H9 (cell line): ENCODE measurements at regions not wholly inside any gene's neighbourhood (a gene's known extent, or its start where the extent isn't known, plus 50 kb on each side); places are given as distances from the start of the nearest gene placed in this dataset.

Source experiments
- DNase-seq: peaks from one replicate; pipeline ENCODE4 v3.0.0-alpha.2; 2017
- H2AFZ ChIP-seq: one replicate; pipeline ENCODE4 v1.6.1; 2013; ENCODE audit warnings: mild to moderate bottlenecking, low read length, control low read depth, moderate library complexity
- H2AK5ac ChIP-seq: 2 replicates; pipeline ENCODE4 v1.6.1; 2013; ENCODE audit warnings: low read length, control low read depth, mixed read lengths; ENCODE audit not compliant: insufficient read length
- H2BK120ac ChIP-seq: one replicate; pipeline ENCODE4 v1.6.1; 2013; ENCODE audit warnings: low read depth, mild to moderate bottlenecking, low read length, control low read depth, inconsistent platforms; ENCODE audit not compliant: poor library complexity, severe bottlenecking
- H2BK12ac ChIP-seq: 2 replicates; pipeline ENCODE4 v1.6.1; 2013; ENCODE audit warnings: low read length, control low read depth, mixed read lengths, low read depth; ENCODE audit not compliant: insufficient read length
- H2BK15ac ChIP-seq: 2 replicates; pipeline ENCODE4 v1.6.1; 2013; ENCODE audit warnings: low read depth, low read length, control low read depth
- H2BK20ac ChIP-seq: one replicate; pipeline ENCODE4 v1.6.1; 2013; ENCODE audit warnings: low read depth, mild to moderate bottlenecking, low read length, control low read depth, inconsistent platforms; ENCODE audit not compliant: poor library complexity, severe bottlenecking
- H2BK5ac ChIP-seq: 2 replicates; pipeline ENCODE4 v1.6.1; 2013; ENCODE audit warnings: low read length, control low read depth, mixed read lengths; ENCODE audit not compliant: insufficient read length
- H3K14ac ChIP-seq: 2 replicates; pipeline ENCODE4 v1.6.1; 2013; ENCODE audit warnings: low read length, control low read depth; ENCODE audit not compliant: insufficient read depth
- H3K18ac ChIP-seq: 2 replicates; pipeline ENCODE4 v1.6.1; 2013; ENCODE audit warnings: low read depth, mild to moderate bottlenecking, mixed read lengths, low read length, control low read depth; ENCODE audit not compliant: insufficient read length
- H3K23ac ChIP-seq: 2 replicates; pipeline ENCODE4 v1.6.1; 2013; ENCODE audit warnings: low read length, control low read depth, mixed read lengths, low read depth; ENCODE audit not compliant: insufficient read length
- H3K23me2 ChIP-seq: 2 replicates; pipeline ENCODE4 v1.6.1; 2013; ENCODE audit warnings: low read depth, mild to moderate bottlenecking, mixed read lengths, low read length, control low read depth; ENCODE audit not compliant: insufficient read length, poor library complexity, severe bottlenecking
- H3K27ac ChIP-seq: 2 replicates; pipeline ENCODE4 v1.5.1; 2013; ENCODE audit warnings: low read length, control low read depth, mixed read lengths, low read depth; ENCODE audit not compliant: insufficient read length
- H3K27me3 ChIP-seq: 2 replicates; pipeline ENCODE4 v1.6.1; 2013; ENCODE audit warnings: low read length, control low read depth, inconsistent platforms; ENCODE audit not compliant: insufficient read depth
- H3K4ac ChIP-seq: 2 replicates; pipeline ENCODE4 v1.6.1; 2013; ENCODE audit warnings: low read depth, mild to moderate bottlenecking, control low read depth, inconsistent platforms, low read length, moderate library complexity
- H3K4me1 ChIP-seq: 2 replicates; pipeline ENCODE4 v1.6.1; 2013; ENCODE audit warnings: low read length, control low read depth, inconsistent platforms; ENCODE audit not compliant: insufficient read depth
- H3K4me2 ChIP-seq: 2 replicates; pipeline ENCODE4 v1.6.1; 2013; ENCODE audit warnings: low read length, control low read depth, mixed read lengths; ENCODE audit not compliant: insufficient read length, insufficient read depth
- H3K56ac ChIP-seq: 2 replicates; pipeline ENCODE4 v1.6.1; 2013; ENCODE audit warnings: low read depth, mild to moderate bottlenecking, mixed read lengths, low read length, control low read depth; ENCODE audit not compliant: insufficient read length
- H3K79me1 ChIP-seq: 2 replicates; pipeline ENCODE4 v1.6.1; 2013; ENCODE audit warnings: low read depth, mild to moderate bottlenecking, moderate library complexity, low read length, control low read depth, inconsistent platforms; ENCODE audit not compliant: insufficient read depth, poor library complexity, severe bottlenecking
- H3K79me2 ChIP-seq: 2 replicates; pipeline ENCODE4 v1.6.1; 2013; ENCODE audit warnings: low read length, control low read depth, inconsistent platforms; ENCODE audit not compliant: insufficient read depth
- H3K9ac ChIP-seq: 2 replicates; pipeline ENCODE4 v1.6.1; 2013; ENCODE audit warnings: low read length, control low read depth, mixed read lengths; ENCODE audit not compliant: insufficient read length; ENCODE audit errors: extremely low read depth
- H3K9me3 ChIP-seq: one replicate; pipeline ENCODE4 v1.6.1; 2013; ENCODE audit warnings: low read depth, low read length, inconsistent platforms; ENCODE audit not compliant: control insufficient read depth
- H3T11ph ChIP-seq: one replicate; pipeline ENCODE4 v1.6.1; 2013; ENCODE audit warnings: mild to moderate bottlenecking, low read length, control low read depth, inconsistent platforms
- H4K20me1 ChIP-seq: one replicate; pipeline ENCODE4 v1.6.1; 2013; ENCODE audit not compliant: control insufficient read depth, insufficient read length, insufficient read depth
- H4K5ac ChIP-seq: 2 replicates; pipeline ENCODE4 v1.6.1; 2013; ENCODE audit warnings: low read depth, mild to moderate bottlenecking, mixed read lengths, low read length, control low read depth; ENCODE audit not compliant: insufficient read length
- H4K8ac ChIP-seq: replicated peaks from 2 replicates; pipeline ENCODE4 v1.6.1; 2013; ENCODE audit warnings: low read length, control low read depth, mixed read lengths, low read depth; ENCODE audit not compliant: insufficient read length
- H4K91ac ChIP-seq: 2 replicates; pipeline ENCODE4 v1.6.1; 2013; ENCODE audit warnings: low read depth, mild to moderate bottlenecking, moderate library complexity, mixed read lengths, low read length, control low read depth; ENCODE audit not compliant: insufficient read length
- H3K27ac Mint-ChIP-seq, 3 experiments: 2 replicates in 2 of 3; 3 replicates in 1 of 3; pipeline ENCODE4 v1.8.0; 2020 to 2021; ENCODE audit warnings: mixed read lengths in 3 of 3, mild to moderate bottlenecking in 1 of 3, moderate library complexity in 1 of 3
- H3K27me3 Mint-ChIP-seq: 2 replicates; pipeline ENCODE4 v1.8.0; 2021; ENCODE audit warnings: low read depth, mild to moderate bottlenecking, moderate library complexity, mixed read lengths
- H3K36me3 Mint-ChIP-seq, 3 experiments: 2 replicates in 2 of 3; 3 replicates in 1 of 3; pipeline ENCODE4 v1.8.0; 2020 to 2021; ENCODE audit warnings: low read depth in 3 of 3, mixed read lengths in 3 of 3; ENCODE audit not compliant: insufficient read depth in 1 of 3
- H3K4me1 Mint-ChIP-seq, 2 experiments: 2 replicates each; pipeline ENCODE4 v1.8.0; 2020; ENCODE audit warnings: mixed read lengths in 2 of 2
- H3K4me3 Mint-ChIP-seq, 2 experiments: 2 replicates in 1 of 2; 3 replicates in 1 of 2; pipeline ENCODE4 v1.8.0; 2020 to 2021; ENCODE audit warnings: mild to moderate bottlenecking in 2 of 2, mixed read lengths in 2 of 2, moderate library complexity in 1 of 2
- H3K9me3 Mint-ChIP-seq, 2 experiments: 2 replicates in 1 of 2; 3 replicates in 1 of 2; pipeline ENCODE4 v1.8.0; 2020; ENCODE audit warnings: mild to moderate bottlenecking in 2 of 2, mixed read lengths in 2 of 2, moderate library complexity in 1 of 2
- CTCF ChIP-seq: fragments of 200-600 bp; sonication (generic); conservative IDR thresholded peaks from 3 replicates; pipeline ENCODE4 v1.8.0; 2021; ENCODE audit warnings: antibody characterized with exemption, mild to moderate bottlenecking
- WGBS: extraction: QIAGEN DNeasy Blood & Tissue Kit; methylation state at CpG from one replicate; pipeline ENCODE4 v1.1.7; 2013; ENCODE audit warnings: missing lambda C conversion rate, low lambda C conversion rate, mixed read lengths; ENCODE audit not compliant: insufficient read length; ENCODE audit errors: extremely low coverage; 5-methylcytosine and 5-hydroxymethylcytosine counted together

GRCh38 chr18:40821596-40822243 is 1133.3 kb upstream of the PIK3C3 start:
- no peak overlapping the region for H2BK12ac ChIP-seq
- no peak overlapping the region for H3K14ac ChIP-seq
- H4K8ac ChIP-seq = no peak overlapping the region
- no peaks in the 10 kb centered on the region for H3K27me3 ChIP-seq
- H3K23ac ChIP-seq = no peak overlapping the region
- no peak overlapping the region for H2BK120ac ChIP-seq
- no peaks in the 10 kb centered on the region for H4K20me1 ChIP-seq
- Mint-ChIP-seq H3K4me3 (no peak overlapping the region), H3K27ac (no peak overlapping the region), H3K27me3 (no peaks in the 10 kb centered on the region; the same call in 1 of the 2 replicates), H3K9me3 (peaks cover 0 to 3% of the 10 kb centered on the region in 2 experiments; a peak in 2 of 5 replicates), H3K36me3 (peaks cover 0 to 2% (median 0%) of the 10 kb centered on the region in 3 experiments; a peak in 1 of 7 replicates), H3K4me1 (peaks cover 2 to 3% of the 10 kb centered on the region in 2 experiments; a peak in 2 of 4 replicates)
- H3K79me2 ChIP-seq = no peaks in the 10 kb centered on the region
- H2BK20ac ChIP-seq = no peak overlapping the region
- no peak overlapping the region for H3T11ph ChIP-seq
- no peak for TF ChIP-seq CTCF
- no peak overlapping the region for H4K5ac ChIP-seq
- H2BK15ac ChIP-seq = no peak overlapping the region
- no peaks in the 10 kb centered on the region for H3K79me1 ChIP-seq
- no peaks in the 10 kb centered on the region for H3K23me2 ChIP-seq
- H3K18ac ChIP-seq = no peak overlapping the region
- no peak overlapping the region for H2BK5ac ChIP-seq
- no peak overlapping the region for H3K27ac ChIP-seq
- H3K4me1 ChIP-seq = no peaks in the 10 kb centered on the region
- H4K91ac ChIP-seq = no peak overlapping the region
- no CpG with 5 or more reads among the region's 6 CpGs for WGBS
- no peak overlapping the region for H3K4me2 ChIP-seq
- H2AFZ ChIP-seq = no peak overlapping the region
- no peaks in the 10 kb centered on the region for H3K9me3 ChIP-seq
- no peak overlapping the region for H2AK5ac ChIP-seq
- no peak overlapping the region for H3K9ac ChIP-seq
- no peak overlapping the region for H3K56ac ChIP-seq
- H3K4ac ChIP-seq = no peak overlapping the region
- no peak for DNase-seq
